Upper lobe of left lung (tissue), 6 donors: ENCODE measurements at regions not wholly inside any gene's neighbourhood (a gene's known extent, or its start where the extent isn't known, plus 50 kb on each side); places are given as distances from the start of the nearest gene placed in this dataset.
A peak's percentile ranks its signal among the peaks of the same experiment; 100 is the strongest.

Experiments used
- ATAC-seq, 2 donors: fragments of 200-7000 bp; cut with Tn5 transposase; one replicate each; pipeline ENCODE4 v1.9.1; 2022; ENCODE audit warnings: mild to moderate bottlenecking in 2 of 2, moderate library complexity in 2 of 2; ENCODE audit not compliant: low FRiP score in 2 of 2
- DNase-seq, 2 donors: peaks; one replicate each; pipeline ENCODE4 v3.0.0-alpha.2; 2019 to 2020
- H3K27ac ChIP-seq, 4 donors: fragments of 200-600 bp; sonication (generic); one replicate each; pipeline ENCODE4 v1.5.1; 2016 to 2019
- H3K27me3 ChIP-seq, 4 donors: fragments of 200-600 bp; sonication (generic); one replicate each; pipeline ENCODE4 v1.5.1; 2017 to 2019
- H3K36me3 ChIP-seq, 4 donors: fragments of 200-600 bp; sonication (generic); one replicate each; pipeline ENCODE4 v1.5.1; 2016 to 2019
- H3K4me1 ChIP-seq, 4 donors: fragments of 200-600 bp; sonication (generic); one replicate each; pipeline ENCODE4 v1.5.1; 2018 to 2019
- H3K4me3 ChIP-seq, 4 donors: fragments of 200-600 bp; sonication (generic); one replicate each; pipeline ENCODE4 v1.5.1; 2017 to 2019; ENCODE audit warnings: mild to moderate bottlenecking in 2 of 4, moderate library complexity in 1 of 4
- H3K9me3 ChIP-seq, 4 donors: fragments of 200-600 bp; sonication (generic); one replicate each; pipeline ENCODE4 v1.5.1; 2018 to 2019
- CTCF ChIP-seq, 6 experiments: fragments of 450-650 bp in 4 of 6; fragments of 200-600 bp in 2 of 6; sonication (generic) in 2 of 6; IDR thresholded peaks; one replicate each; pipeline ENCODE4 v1.5.1; 2016 to 2019; ENCODE audit warnings: antibody characterized with exemption in 6 of 6
- EP300 ChIP-seq, 4 donors: sonication (generic); formaldehyde crosslinking; IDR thresholded peaks; one replicate each; pipeline ENCODE4 v1.5.1; 2017; ENCODE audit warnings: antibody characterized with exemption in 4 of 4, control low read depth in 2 of 4
- POLR2A ChIP-seq, 4 donors: fragments of 450-650 bp; IDR thresholded peaks; one replicate each; pipeline ENCODE4 v1.5.1; 2016 to 2017; ENCODE audit warnings: antibody characterized with exemption in 4 of 4, mild to moderate bottlenecking in 2 of 4
- POLR2AphosphoS5 ChIP-seq, 2 donors: sonication (generic); formaldehyde crosslinking; IDR thresholded peaks; one replicate each; pipeline ENCODE4 v1.5.1; 2017; ENCODE audit warnings: antibody characterized with exemption in 2 of 2
- WGBS, 2 donors: methylation state at CpG; one replicate each; pipeline ENCODE4 v1.1.5; 2017 to 2018; 5-methylcytosine and 5-hydroxymethylcytosine counted together
- donor health status: DM: no; HTN: no; CAD: no; lungs with moderate emphysema.
- donor health status: DM: no; HTN: yes; CAD: no; lungs with severe emphysema.

- no peak for TF ChIP-seq POLR2AphosphoS5 (IDR thresholded peaks at IDR 0.05)
- TF ChIP-seq CTCF (IDR thresholded peaks at IDR 0.05) = no peak
- TF ChIP-seq EP300 (IDR thresholded peaks at IDR 0.05) = no peak
- TF ChIP-seq POLR2A (IDR thresholded peaks at IDR 0.05) = no peak
- DNase-seq = no peak
- 69 to 78% methylated on average over 7 of the region's 7 CpGs for WGBS, 2 donors
- ATAC-seq = no peak
- H3K27ac ChIP-seq = no peak overlapping the region
- no peaks in the 10 kb centered on the region for H3K9me3 ChIP-seq
- peaks cover 0 to 11% (median 8%) of the 10 kb centered on the region in 4 donors for H3K4me1 ChIP-seq
- H3K36me3 ChIP-seq = no peaks in the 10 kb centered on the region
- H3K27me3 ChIP-seq = no peaks in the 10 kb centered on the region
- no peak overlapping the region for H3K4me3 ChIP-seq
Observed at GRCh38 chr2:6773694-6774044, 92.0 kb downstream of the CMPK2 start.

- Histone ChIP-seq H3K4me1 (peaks cover 3 to 21% (median 15%) of the 10 kb centered on the region in 4 donors), H3K4me3 (no peak overlapping the region), H3K27ac (no peak overlapping the region), H3K36me3 (no peaks in the 10 kb centered on the region), H3K9me3 (no peaks in the 10 kb centered on the region), H3K27me3 (no peaks in the 10 kb centered on the region)
- ATAC-seq (no peak), DNase-seq (no peak)
- TF ChIP-seq POLR2AphosphoS5 (IDR thresholded peaks at IDR 0.05) (no peak), POLR2A (IDR thresholded peaks at IDR 0.05) (no peak), EP300 (IDR thresholded peaks at IDR 0.05) (no peak), CTCF (IDR thresholded peaks at IDR 0.05) (no peak)
- 69 to 71% methylated on average over 4 of the region's 4 CpGs for WGBS, 2 donors
Observed at GRCh38 chr2:6776125-6776524, 89.6 kb downstream of the CMPK2 start.

GRCh38 chr2:6777626-6778025 is 88.1 kb downstream of the CMPK2 start:
- Histone ChIP-seq H3K36me3 (no peaks in the 10 kb centered on the region), H3K4me3 (no peak overlapping the region), H3K27ac (no peak overlapping the region), H3K27me3 (no peaks in the 10 kb centered on the region), H3K9me3 (no peaks in the 10 kb centered on the region), H3K4me1 (peaks cover 7 to 32% (median 25%) of the 10 kb centered on the region in 4 donors)
- whole genome bisulfite sequencing, 2 donors = 89 to 90% methylated on average over 4 of the region's 4 CpGs
- ATAC-seq = no peak
- DNase-seq = no peak
- TF ChIP-seq CTCF (IDR thresholded peaks at IDR 0.05) (no peak), EP300 (IDR thresholded peaks at IDR 0.05) (no peak), POLR2A (IDR thresholded peaks at IDR 0.05) (no peak), POLR2AphosphoS5 (IDR thresholded peaks at IDR 0.05) (no peak)

- WGBS, 2 donors = 8 to 17% methylated on average over 7 to 8 of the region's 8 CpGs
- Histone ChIP-seq H3K27me3 (no peaks in the 10 kb centered on the region), H3K4me1 (peaks cover 9 to 41% (median 24%) of the 10 kb centered on the region in 4 donors), H3K36me3 (no peaks in the 10 kb centered on the region), H3K4me3 (peak overlapping the region in 2 of 4 donors; percentile 14 to 28), H3K27ac (peak overlapping the region in 2 of 4 donors; percentile 74 to 79), H3K9me3 (no peaks in the 10 kb centered on the region)
- peak in 1 of 2 donors; percentile 68 for DNase-seq
- peak; percentile 15 to 62 for ATAC-seq
- TF ChIP-seq CTCF (IDR thresholded peaks at IDR 0.05) (no peak), POLR2A (IDR thresholded peaks at IDR 0.05) (no peak), EP300 (IDR thresholded peaks at IDR 0.05) (peak in 2 of 4 donors; percentile 1 to 7), POLR2AphosphoS5 (IDR thresholded peaks at IDR 0.05) (peak in 1 of 2 donors; percentile 47)
Observed at GRCh38 chr2:6780765-6781274, 84.9 kb downstream of the CMPK2 start.
